ENCODE measurements at regions not wholly inside any gene's neighbourhood (a gene's known extent, or its start where the extent isn't known, plus 50 kb on each side); places are given as distances from the start of the nearest gene placed in this dataset.

DNA sequence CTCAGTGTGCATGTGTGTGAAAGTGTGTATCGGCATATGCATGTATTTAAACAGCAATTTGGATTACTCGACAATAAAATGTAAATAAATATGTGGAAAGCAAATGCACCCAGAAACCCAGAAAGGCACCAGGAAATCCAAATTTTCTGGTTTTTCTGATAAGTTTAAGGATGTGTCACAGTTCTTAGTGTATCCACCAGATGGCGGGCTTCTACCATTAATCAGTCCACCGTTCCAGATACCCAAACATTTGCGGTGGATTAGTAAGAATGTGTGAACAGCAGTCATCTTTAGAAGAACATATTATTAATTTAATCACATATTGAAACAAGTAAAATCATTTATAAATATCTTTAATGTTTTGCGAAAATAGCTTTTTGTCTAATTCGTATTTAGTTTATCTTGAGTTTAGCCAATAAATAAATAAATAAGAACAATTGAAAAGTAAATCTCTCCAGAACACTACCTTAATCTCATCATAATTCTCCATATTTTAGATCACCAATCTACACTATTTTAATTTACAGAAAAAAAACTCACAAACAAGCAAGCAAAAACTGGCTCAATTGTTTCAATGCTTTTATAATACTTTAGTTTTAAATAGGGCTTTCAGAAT lies 298.9 kb downstream of the DSEL start:
- H3K4me1 Mint-ChIP-seq: no peaks in the 10 kb centered on the region
- no peak overlapping the region for H3K4me3 Mint-ChIP-seq
- intact Hi-C loops (cut with micrococcal nuclease): loop anchor here (1.0 to 10.0 kb wide), 5 partner anchors 200 to 1520 kb away; partner anchors contain the start of gene DSEL
- no peaks in the 10 kb centered on the region for H3K27me3 Mint-ChIP-seq
- DNase-seq: peak; percentile 84
- H3K36me3 Mint-ChIP-seq (ENCODE audit: low read depth): no peaks in the 10 kb centered on the region
- no peaks in the 10 kb centered on the region for H3K9me3 Mint-ChIP-seq
- no peak overlapping the region for H3K27ac Mint-ChIP-seq

DNA sequence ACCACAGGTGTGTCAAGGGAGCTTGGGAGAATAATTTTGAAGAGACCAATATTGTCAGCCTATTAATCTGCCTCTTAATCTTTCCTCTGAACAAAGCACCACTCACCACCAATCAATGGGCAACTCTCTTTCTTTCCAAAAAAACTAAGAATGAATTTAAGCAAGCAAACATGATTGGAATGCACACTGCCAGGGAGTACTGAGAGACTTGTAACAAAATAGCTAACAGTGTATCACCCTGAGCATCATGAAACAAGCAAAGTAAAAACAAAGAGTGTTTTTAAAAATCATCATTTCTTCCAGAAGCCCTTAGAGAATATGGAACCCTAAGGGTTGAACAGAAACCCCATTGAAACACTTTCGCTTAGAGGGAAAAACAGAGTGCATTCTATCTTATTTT lies 299.7 kb downstream of the DSEL start:
- Mint-ChIP-seq H3K27ac (no peak overlapping the region), H3K9me3 (no peaks in the 10 kb centered on the region), H3K27me3 (no peaks in the 10 kb centered on the region), H3K36me3 (ENCODE audit: low read depth) (no peaks in the 10 kb centered on the region), H3K4me1 (no peaks in the 10 kb centered on the region), H3K4me3 (no peak overlapping the region)
- intact Hi-C loops (cut with micrococcal nuclease): loop anchor here (1.0 to 10.0 kb wide), 5 partner anchors 200 to 1520 kb away; partner anchors contain the start of gene DSEL
- no peak for DNase-seq

DNA sequence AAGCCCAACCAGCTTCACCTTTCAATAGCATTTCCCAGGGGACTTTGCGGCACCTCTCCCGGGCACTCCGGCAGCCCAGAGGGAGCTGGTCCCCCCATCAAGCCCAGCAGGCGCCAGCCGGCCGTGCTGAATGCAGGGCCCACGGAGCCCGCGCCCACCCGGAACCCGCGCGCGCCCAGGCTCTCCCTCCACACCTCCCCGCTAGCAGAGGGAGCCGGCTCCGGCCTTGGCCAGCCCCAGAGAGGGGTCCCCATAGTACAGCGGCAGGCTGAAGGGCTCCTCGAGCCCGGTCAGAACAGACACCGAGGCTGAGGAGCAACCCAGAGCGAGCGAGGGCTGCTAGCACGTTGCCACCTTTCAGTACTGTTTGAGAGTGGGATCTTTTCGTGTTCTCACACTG lies 300.8 kb downstream of the DSEL start:
- intact Hi-C loops (cut with micrococcal nuclease): loop anchor here (5.0 to 10.0 kb wide), 4 partner anchors 202 to 1522 kb away; partner anchors contain the start of gene DSEL
- no peaks in the 10 kb centered on the region for H3K9me3 Mint-ChIP-seq
- no peak overlapping the region for H3K4me3 Mint-ChIP-seq
- no peak overlapping the region for H3K27ac Mint-ChIP-seq
- no peaks in the 10 kb centered on the region for H3K36me3 Mint-ChIP-seq (ENCODE audit: low read depth)
- H3K4me1 Mint-ChIP-seq: no peaks in the 10 kb centered on the region
- no peak for DNase-seq
- H3K27me3 Mint-ChIP-seq: no peaks in the 10 kb centered on the region

DNA sequence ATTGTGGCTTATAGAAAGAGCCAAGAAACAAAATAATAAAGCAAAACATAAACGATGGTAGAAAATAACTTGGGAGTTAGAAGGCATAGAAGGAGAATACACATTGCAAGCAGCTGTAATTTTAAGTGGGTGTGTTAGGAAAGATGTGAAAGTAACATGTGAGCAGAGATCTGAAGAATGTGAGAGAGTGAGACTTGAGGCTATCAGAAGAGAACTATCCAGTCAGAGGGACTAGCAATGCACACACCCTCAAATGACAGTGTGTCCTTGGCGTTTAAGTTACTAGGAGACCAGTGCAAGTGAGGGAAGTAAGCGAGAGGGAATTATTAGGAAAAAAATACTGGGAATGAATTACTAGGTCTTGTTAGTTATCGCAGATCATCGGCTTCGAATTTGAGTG lies 304.9 kb downstream of the DSEL start:
- intact Hi-C loops (cut with micrococcal nuclease): loop anchor here (10.0 kb wide), 1 partner anchor 993 kb away; no protein-coding TSS in a partner anchor
- no peaks in the 10 kb centered on the region for H3K9me3 Mint-ChIP-seq
- no peaks in the 10 kb centered on the region for H3K27me3 Mint-ChIP-seq
- no peak overlapping the region for H3K27ac Mint-ChIP-seq
- DNase-seq: no peak
- H3K4me1 Mint-ChIP-seq: no peaks in the 10 kb centered on the region
- H3K36me3 Mint-ChIP-seq (ENCODE audit: low read depth): no peaks in the 10 kb centered on the region
- H3K4me3 Mint-ChIP-seq: no peak overlapping the region

DNA sequence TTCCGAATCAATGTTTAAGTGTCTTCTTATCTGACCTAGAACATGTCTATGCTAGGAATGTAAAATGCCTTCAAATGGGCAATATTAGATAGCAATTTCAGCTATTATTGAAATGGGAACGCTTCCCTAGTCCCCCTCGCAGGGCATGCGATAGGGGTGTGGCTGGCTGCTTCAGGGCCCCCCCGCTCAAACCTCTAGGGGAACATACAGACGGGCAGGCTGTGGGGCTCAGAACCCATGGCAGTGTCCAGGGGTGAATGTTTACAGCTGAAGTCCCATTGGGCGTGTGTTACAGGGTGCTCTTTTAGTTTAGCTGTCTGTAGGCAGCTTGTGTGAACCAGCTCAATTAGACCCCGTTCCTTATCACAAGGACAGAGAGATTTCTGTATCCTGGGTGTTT lies 315.9 kb downstream of the DSEL start:
- H3K27me3 Mint-ChIP-seq: peaks cover 5% of the 10 kb centered on the region
- no peak overlapping the region for H3K4me3 Mint-ChIP-seq
- no peaks in the 10 kb centered on the region for H3K9me3 Mint-ChIP-seq
- H3K36me3 Mint-ChIP-seq (ENCODE audit: low read depth): no peaks in the 10 kb centered on the region
- H3K27ac Mint-ChIP-seq: no peak overlapping the region
- H3K4me1 Mint-ChIP-seq: no peaks in the 10 kb centered on the region
- DNase-seq: no peak
- intact Hi-C loops (cut with micrococcal nuclease): loop anchor here (1.0 kb wide), 1 partner anchor 96 kb away; no protein-coding TSS in a partner anchor

DNA sequence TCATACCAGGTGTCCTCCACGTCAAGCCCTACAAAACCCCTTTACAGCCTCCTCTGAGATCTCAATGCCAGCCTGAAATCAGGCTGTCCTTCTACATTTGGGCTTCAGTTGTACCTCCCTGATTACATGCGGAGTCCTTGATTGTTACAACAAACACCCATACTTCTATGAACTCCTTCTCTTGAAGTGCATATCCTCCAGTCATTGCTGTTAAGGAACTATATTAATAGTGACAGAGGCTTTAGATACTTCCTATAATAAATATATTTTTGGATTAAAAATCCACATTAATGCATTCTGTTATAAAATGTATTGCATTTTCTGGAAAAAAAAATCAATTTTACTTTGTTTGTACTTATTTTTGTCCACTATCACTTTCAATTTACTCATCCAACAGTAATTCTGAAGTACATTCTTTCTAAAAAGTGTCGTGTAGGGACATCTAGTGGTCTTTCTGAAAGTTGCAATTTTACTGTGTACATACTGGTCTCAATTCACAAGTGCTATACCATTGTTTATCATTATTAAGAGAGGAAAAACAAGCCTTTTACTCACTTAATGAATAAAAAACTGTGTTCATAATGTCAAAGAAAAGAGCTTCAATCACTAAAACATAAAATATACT lies 316.4 kb downstream of the DSEL start:
- intact Hi-C loops (cut with micrococcal nuclease): loop anchor here (1.0 kb wide), 1 partner anchor 96 kb away; no protein-coding TSS in a partner anchor
- no peaks in the 10 kb centered on the region for H3K4me1 Mint-ChIP-seq
- no peak overlapping the region for H3K27ac Mint-ChIP-seq
- H3K9me3 Mint-ChIP-seq: no peaks in the 10 kb centered on the region
- H3K36me3 Mint-ChIP-seq (ENCODE audit: low read depth): no peaks in the 10 kb centered on the region
- H3K27me3 Mint-ChIP-seq: peaks cover 5% of the 10 kb centered on the region
- peak; percentile 63 for DNase-seq
- H3K4me3 Mint-ChIP-seq: no peak overlapping the region

DNA sequence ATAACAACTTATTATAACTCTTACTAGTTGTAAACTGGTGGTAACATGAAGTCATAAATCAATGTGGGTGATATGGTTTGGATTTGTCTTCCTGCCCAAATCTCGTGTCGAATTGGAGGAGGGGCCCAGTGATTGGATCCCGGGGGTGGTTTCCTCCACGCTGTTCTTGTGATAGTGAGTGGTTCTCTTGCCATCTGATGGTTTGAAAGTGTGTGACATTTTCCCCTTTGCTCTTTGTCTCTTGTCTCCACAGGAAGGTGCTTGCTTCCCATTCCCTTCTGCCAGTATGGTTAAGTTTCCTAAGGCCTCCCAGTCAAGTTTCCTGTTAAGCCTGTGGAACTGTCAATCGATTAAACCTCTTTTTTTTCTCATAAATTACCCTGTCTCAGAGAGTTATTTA lies 321.6 kb downstream of the DSEL start:
- intact Hi-C loops (cut with micrococcal nuclease): no loop called here
- H3K27me3 Mint-ChIP-seq: peaks cover 6% of the 10 kb centered on the region
- no peaks in the 10 kb centered on the region for H3K4me1 Mint-ChIP-seq
- no peak overlapping the region for H3K4me3 Mint-ChIP-seq
- H3K36me3 Mint-ChIP-seq (ENCODE audit: low read depth): no peaks in the 10 kb centered on the region
- DNase-seq: no peak
- no peak overlapping the region for H3K27ac Mint-ChIP-seq
- no peaks in the 10 kb centered on the region for H3K9me3 Mint-ChIP-seq

DNA sequence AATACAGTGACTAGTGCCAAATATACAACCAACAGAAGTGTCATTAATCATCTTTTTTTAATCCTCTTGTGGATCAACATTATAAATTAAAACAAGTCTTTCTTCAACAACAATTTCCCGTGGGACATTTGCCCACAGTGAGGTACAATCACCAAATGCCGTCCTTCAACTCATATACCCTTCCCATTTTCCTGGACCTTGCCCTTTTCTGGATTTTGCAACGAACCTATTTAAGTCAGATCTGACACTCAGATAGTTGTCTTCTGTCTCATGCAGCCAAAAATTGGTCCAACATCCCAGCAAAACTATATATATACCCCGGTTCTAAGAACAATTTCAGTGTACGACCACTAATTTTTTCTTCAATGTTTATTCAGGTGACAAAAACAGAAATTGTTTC lies 324.0 kb downstream of the DSEL start:
- no peak for DNase-seq
- H3K4me3 Mint-ChIP-seq: no peak overlapping the region
- H3K27me3 Mint-ChIP-seq: peaks cover 4% of the 10 kb centered on the region
- no peaks in the 10 kb centered on the region for H3K4me1 Mint-ChIP-seq
- H3K9me3 Mint-ChIP-seq: no peaks in the 10 kb centered on the region
- H3K36me3 Mint-ChIP-seq (ENCODE audit: low read depth): no peaks in the 10 kb centered on the region
- intact Hi-C loops (cut with micrococcal nuclease): no loop called here
- H3K27ac Mint-ChIP-seq: no peak overlapping the region

DNA sequence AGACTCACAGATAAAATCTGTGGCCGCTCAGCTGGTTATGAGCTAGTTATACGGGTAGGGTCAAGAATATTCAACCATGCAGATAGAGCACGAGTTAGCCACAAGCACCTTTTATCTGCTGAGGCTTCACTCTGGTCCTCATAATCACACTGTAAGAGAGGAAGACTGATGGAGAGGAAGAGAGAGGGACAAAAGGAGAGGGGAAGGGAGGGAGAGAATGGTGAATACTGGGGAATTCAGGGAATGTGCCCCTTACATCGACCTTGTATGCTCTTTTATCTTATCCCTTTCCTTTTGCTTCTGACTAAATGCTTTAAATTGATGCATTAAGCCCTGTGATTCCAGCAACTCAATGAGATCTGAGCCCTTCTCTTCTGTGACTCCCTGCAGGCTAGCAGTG lies 333.1 kb downstream of the DSEL start:
- intact Hi-C loops (cut with micrococcal nuclease): no loop called here
- no peaks in the 10 kb centered on the region for H3K4me1 Mint-ChIP-seq
- H3K4me3 Mint-ChIP-seq: no peak overlapping the region
- H3K27ac Mint-ChIP-seq: no peak overlapping the region
- no peaks in the 10 kb centered on the region for H3K9me3 Mint-ChIP-seq
- no peaks in the 10 kb centered on the region for H3K27me3 Mint-ChIP-seq
- H3K36me3 Mint-ChIP-seq (ENCODE audit: low read depth): no peaks in the 10 kb centered on the region
- no peak for DNase-seq

DNA sequence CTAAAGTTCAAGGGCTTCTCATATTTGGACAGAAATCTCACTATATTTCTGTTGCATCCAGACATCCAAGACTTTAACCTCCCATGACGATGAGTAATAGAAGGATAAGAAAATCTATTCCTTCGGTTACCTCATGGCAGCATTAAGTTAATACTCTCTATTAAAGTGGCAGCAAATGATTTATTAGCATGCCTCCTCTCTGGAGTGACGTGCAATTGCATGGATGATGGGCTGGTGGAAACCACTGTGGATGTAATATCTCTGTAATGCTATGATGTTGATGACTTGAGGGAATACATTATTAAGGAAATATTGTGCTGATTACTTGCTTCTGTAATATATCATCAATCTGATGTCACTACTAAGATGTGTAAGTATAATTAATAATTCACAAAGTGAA lies 336.8 kb downstream of the DSEL start:
- Mint-ChIP-seq H3K36me3 (ENCODE audit: low read depth) (no peaks in the 10 kb centered on the region), H3K27me3 (no peaks in the 10 kb centered on the region), H3K4me3 (no peak overlapping the region), H3K27ac (no peak overlapping the region), H3K4me1 (no peaks in the 10 kb centered on the region), H3K9me3 (no peaks in the 10 kb centered on the region)
- intact Hi-C loops (cut with micrococcal nuclease): no loop called here
- no peak for DNase-seq

DNA sequence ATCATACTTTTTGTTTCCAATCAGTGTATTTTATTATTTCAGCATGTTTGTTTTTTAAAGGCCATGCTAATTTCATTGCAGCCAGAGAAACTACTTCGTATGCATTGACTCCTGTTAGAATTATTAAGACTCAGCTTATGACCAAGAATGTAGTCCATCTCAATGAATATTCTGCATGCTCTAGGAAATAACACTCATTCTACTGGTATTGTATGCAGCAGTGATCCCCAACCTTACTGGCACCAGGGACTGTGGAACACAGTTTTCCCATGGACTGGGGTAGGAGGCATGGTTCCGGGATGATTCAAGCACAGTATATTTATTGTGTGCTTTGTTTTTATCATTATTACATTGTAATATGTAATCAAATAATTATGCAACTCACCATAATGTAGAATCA lies 356.9 kb downstream of the DSEL start:
- H3K36me3 Mint-ChIP-seq (ENCODE audit: low read depth): no peaks in the 10 kb centered on the region
- H3K9me3 Mint-ChIP-seq: no peaks in the 10 kb centered on the region
- intact Hi-C loops (cut with micrococcal nuclease): no loop called here
- H3K27me3 Mint-ChIP-seq: no peaks in the 10 kb centered on the region
- no peak overlapping the region for H3K27ac Mint-ChIP-seq
- H3K4me1 Mint-ChIP-seq: no peaks in the 10 kb centered on the region
- no peak for DNase-seq
- H3K4me3 Mint-ChIP-seq: no peak overlapping the region

DNA sequence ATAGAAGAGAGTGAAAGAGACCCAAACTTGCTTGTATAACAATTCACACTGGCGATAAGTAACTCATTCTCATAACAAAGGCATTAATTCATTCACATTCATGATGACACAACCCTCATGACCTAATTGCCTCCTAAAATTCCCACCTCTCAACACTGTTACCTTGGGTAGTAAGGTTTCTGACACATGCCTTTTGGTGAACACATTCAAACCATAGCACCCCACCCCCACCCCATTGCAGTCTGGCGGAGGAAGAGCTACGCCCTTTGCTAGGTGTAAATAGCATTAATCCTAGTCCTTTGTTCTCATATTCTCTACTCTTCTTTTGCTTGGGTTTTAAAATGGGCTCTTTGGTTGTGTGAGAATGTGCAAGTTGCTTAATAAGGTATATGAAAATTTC lies 361.5 kb downstream of the DSEL start:
- H3K36me3 Mint-ChIP-seq (ENCODE audit: low read depth): no peaks in the 10 kb centered on the region
- H3K4me1 Mint-ChIP-seq: no peaks in the 10 kb centered on the region
- no peak for DNase-seq
- no peaks in the 10 kb centered on the region for H3K27me3 Mint-ChIP-seq
- H3K27ac Mint-ChIP-seq: no peak overlapping the region
- intact Hi-C loops (cut with micrococcal nuclease): no loop called here
- H3K4me3 Mint-ChIP-seq: no peak overlapping the region
- H3K9me3 Mint-ChIP-seq: no peaks in the 10 kb centered on the region

DNA sequence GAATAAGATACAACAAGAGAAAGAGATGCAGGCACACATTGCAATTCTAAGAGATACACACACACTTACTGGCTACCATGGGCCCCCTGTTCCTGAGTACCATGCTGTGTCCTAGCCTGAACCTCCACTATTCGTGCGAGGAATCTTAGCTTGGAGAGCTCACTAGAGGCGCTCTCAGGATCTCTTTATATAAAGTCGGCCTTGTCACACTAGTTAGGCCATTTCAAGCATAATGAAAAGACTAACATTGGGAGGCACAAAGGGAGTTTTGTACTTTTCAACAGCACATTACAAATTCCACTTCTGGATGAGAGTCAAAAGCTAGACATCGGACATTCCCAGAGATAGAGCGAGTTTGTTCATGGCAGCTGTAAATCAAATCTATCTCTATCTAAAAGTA lies 365.2 kb downstream of the DSEL start:
- H3K4me3 Mint-ChIP-seq: no peak overlapping the region
- no peaks in the 10 kb centered on the region for H3K9me3 Mint-ChIP-seq
- H3K4me1 Mint-ChIP-seq: no peaks in the 10 kb centered on the region
- no peak for DNase-seq
- intact Hi-C loops (cut with micrococcal nuclease): no loop called here
- H3K27me3 Mint-ChIP-seq: no peaks in the 10 kb centered on the region
- H3K27ac Mint-ChIP-seq: no peak overlapping the region
- H3K36me3 Mint-ChIP-seq (ENCODE audit: low read depth): no peaks in the 10 kb centered on the region

DNA sequence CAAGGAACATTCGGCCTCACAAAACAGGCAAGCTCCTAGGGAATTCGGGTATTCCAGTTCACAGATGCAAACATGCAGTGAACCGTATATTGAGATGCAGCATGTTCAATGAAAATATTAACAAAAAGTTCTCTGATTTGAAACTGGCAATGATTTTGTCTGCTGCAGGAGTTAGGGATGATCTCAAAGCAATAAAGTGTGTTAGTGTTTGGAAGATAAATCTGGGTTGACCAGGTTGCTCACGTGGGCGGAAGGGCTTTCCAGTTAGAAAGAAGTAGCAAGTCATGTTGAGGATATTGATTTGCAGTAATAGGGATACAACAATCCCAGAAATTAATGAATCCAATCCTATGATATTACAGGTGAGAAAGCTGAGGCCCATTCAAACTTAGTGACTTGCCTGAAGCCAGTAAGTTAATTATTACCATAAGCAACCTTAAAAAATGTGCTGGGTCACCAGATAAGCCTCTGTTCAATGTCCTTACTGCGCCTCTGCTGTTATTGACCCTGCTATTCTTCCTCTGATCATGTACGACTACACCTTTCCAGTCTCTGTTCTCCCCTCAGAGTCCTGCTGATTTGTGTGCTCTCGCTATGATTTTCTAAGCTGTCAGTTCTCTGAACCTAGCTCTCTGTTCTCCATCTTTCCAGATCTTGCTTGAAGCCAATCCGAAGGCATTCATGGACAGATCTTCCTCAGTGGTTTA lies 370.8 kb downstream of the DSEL start:
- Mint-ChIP-seq H3K9me3 (no peaks in the 10 kb centered on the region), H3K27me3 (no peaks in the 10 kb centered on the region), H3K4me1 (no peaks in the 10 kb centered on the region), H3K27ac (no peak overlapping the region), H3K4me3 (no peak overlapping the region), H3K36me3 (ENCODE audit: low read depth) (no peaks in the 10 kb centered on the region)
- DNase-seq: no peak
- intact Hi-C loops (cut with micrococcal nuclease): no loop called here

Measured in activated CD4-positive, alpha-beta T cell treated with anti-CD3 and anti-CD28 coated beads, Interleukin-2, amount 10 ng/mL, durations not matched to agents 24 days and 14 days (primary cell).